H9 (cell line): ENCODE measurements at regions not wholly inside any gene's neighbourhood (a gene's known extent, or its start where the extent isn't known, plus 50 kb on each side); places are given as distances from the start of the nearest gene placed in this dataset.

ENCODE experiments used
- DNase-seq: peaks from one replicate; pipeline ENCODE4 v3.0.0-alpha.2; 2017
- H2AFZ ChIP-seq: one replicate; pipeline ENCODE4 v1.6.1; 2013; ENCODE audit warnings: mild to moderate bottlenecking, low read length, control low read depth, moderate library complexity
- H2AK5ac ChIP-seq: 2 replicates; pipeline ENCODE4 v1.6.1; 2013; ENCODE audit warnings: low read length, control low read depth, mixed read lengths; ENCODE audit not compliant: insufficient read length
- H2BK120ac ChIP-seq: one replicate; pipeline ENCODE4 v1.6.1; 2013; ENCODE audit warnings: low read depth, mild to moderate bottlenecking, low read length, control low read depth, inconsistent platforms; ENCODE audit not compliant: poor library complexity, severe bottlenecking
- H2BK12ac ChIP-seq: 2 replicates; pipeline ENCODE4 v1.6.1; 2013; ENCODE audit warnings: low read length, control low read depth, mixed read lengths, low read depth; ENCODE audit not compliant: insufficient read length
- H2BK15ac ChIP-seq: 2 replicates; pipeline ENCODE4 v1.6.1; 2013; ENCODE audit warnings: low read depth, low read length, control low read depth
- H2BK20ac ChIP-seq: one replicate; pipeline ENCODE4 v1.6.1; 2013; ENCODE audit warnings: low read depth, mild to moderate bottlenecking, low read length, control low read depth, inconsistent platforms; ENCODE audit not compliant: poor library complexity, severe bottlenecking
- H2BK5ac ChIP-seq: 2 replicates; pipeline ENCODE4 v1.6.1; 2013; ENCODE audit warnings: low read length, control low read depth, mixed read lengths; ENCODE audit not compliant: insufficient read length
- H3K14ac ChIP-seq: 2 replicates; pipeline ENCODE4 v1.6.1; 2013; ENCODE audit warnings: low read length, control low read depth; ENCODE audit not compliant: insufficient read depth
- H3K18ac ChIP-seq: 2 replicates; pipeline ENCODE4 v1.6.1; 2013; ENCODE audit warnings: low read depth, mild to moderate bottlenecking, mixed read lengths, low read length, control low read depth; ENCODE audit not compliant: insufficient read length
- H3K23ac ChIP-seq: 2 replicates; pipeline ENCODE4 v1.6.1; 2013; ENCODE audit warnings: low read length, control low read depth, mixed read lengths, low read depth; ENCODE audit not compliant: insufficient read length
- H3K23me2 ChIP-seq: 2 replicates; pipeline ENCODE4 v1.6.1; 2013; ENCODE audit warnings: low read depth, mild to moderate bottlenecking, mixed read lengths, low read length, control low read depth; ENCODE audit not compliant: insufficient read length, poor library complexity, severe bottlenecking
- H3K27ac ChIP-seq: 2 replicates; pipeline ENCODE4 v1.5.1; 2013; ENCODE audit warnings: low read length, control low read depth, mixed read lengths, low read depth; ENCODE audit not compliant: insufficient read length
- H3K27me3 ChIP-seq: 2 replicates; pipeline ENCODE4 v1.6.1; 2013; ENCODE audit warnings: low read length, control low read depth, inconsistent platforms; ENCODE audit not compliant: insufficient read depth
- H3K4ac ChIP-seq: 2 replicates; pipeline ENCODE4 v1.6.1; 2013; ENCODE audit warnings: low read depth, mild to moderate bottlenecking, control low read depth, inconsistent platforms, low read length, moderate library complexity
- H3K4me1 ChIP-seq: 2 replicates; pipeline ENCODE4 v1.6.1; 2013; ENCODE audit warnings: low read length, control low read depth, inconsistent platforms; ENCODE audit not compliant: insufficient read depth
- H3K4me2 ChIP-seq: 2 replicates; pipeline ENCODE4 v1.6.1; 2013; ENCODE audit warnings: low read length, control low read depth, mixed read lengths; ENCODE audit not compliant: insufficient read length, insufficient read depth
- H3K56ac ChIP-seq: 2 replicates; pipeline ENCODE4 v1.6.1; 2013; ENCODE audit warnings: low read depth, mild to moderate bottlenecking, mixed read lengths, low read length, control low read depth; ENCODE audit not compliant: insufficient read length
- H3K79me1 ChIP-seq: 2 replicates; pipeline ENCODE4 v1.6.1; 2013; ENCODE audit warnings: low read depth, mild to moderate bottlenecking, moderate library complexity, low read length, control low read depth, inconsistent platforms; ENCODE audit not compliant: insufficient read depth, poor library complexity, severe bottlenecking
- H3K79me2 ChIP-seq: 2 replicates; pipeline ENCODE4 v1.6.1; 2013; ENCODE audit warnings: low read length, control low read depth, inconsistent platforms; ENCODE audit not compliant: insufficient read depth
- H3K9ac ChIP-seq: 2 replicates; pipeline ENCODE4 v1.6.1; 2013; ENCODE audit warnings: low read length, control low read depth, mixed read lengths; ENCODE audit not compliant: insufficient read length; ENCODE audit errors: extremely low read depth
- H3K9me3 ChIP-seq: one replicate; pipeline ENCODE4 v1.6.1; 2013; ENCODE audit warnings: low read depth, low read length, inconsistent platforms; ENCODE audit not compliant: control insufficient read depth
- H3T11ph ChIP-seq: one replicate; pipeline ENCODE4 v1.6.1; 2013; ENCODE audit warnings: mild to moderate bottlenecking, low read length, control low read depth, inconsistent platforms
- H4K20me1 ChIP-seq: one replicate; pipeline ENCODE4 v1.6.1; 2013; ENCODE audit not compliant: control insufficient read depth, insufficient read length, insufficient read depth
- H4K5ac ChIP-seq: 2 replicates; pipeline ENCODE4 v1.6.1; 2013; ENCODE audit warnings: low read depth, mild to moderate bottlenecking, mixed read lengths, low read length, control low read depth; ENCODE audit not compliant: insufficient read length
- H4K8ac ChIP-seq: replicated peaks from 2 replicates; pipeline ENCODE4 v1.6.1; 2013; ENCODE audit warnings: low read length, control low read depth, mixed read lengths, low read depth; ENCODE audit not compliant: insufficient read length
- H4K91ac ChIP-seq: 2 replicates; pipeline ENCODE4 v1.6.1; 2013; ENCODE audit warnings: low read depth, mild to moderate bottlenecking, moderate library complexity, mixed read lengths, low read length, control low read depth; ENCODE audit not compliant: insufficient read length
- H3K27ac Mint-ChIP-seq, 3 experiments: 2 replicates in 2 of 3; 3 replicates in 1 of 3; pipeline ENCODE4 v1.8.0; 2020 to 2021; ENCODE audit warnings: mixed read lengths in 3 of 3, mild to moderate bottlenecking in 1 of 3, moderate library complexity in 1 of 3
- H3K27me3 Mint-ChIP-seq: 2 replicates; pipeline ENCODE4 v1.8.0; 2021; ENCODE audit warnings: low read depth, mild to moderate bottlenecking, moderate library complexity, mixed read lengths
- H3K36me3 Mint-ChIP-seq, 3 experiments: 2 replicates in 2 of 3; 3 replicates in 1 of 3; pipeline ENCODE4 v1.8.0; 2020 to 2021; ENCODE audit warnings: low read depth in 3 of 3, mixed read lengths in 3 of 3; ENCODE audit not compliant: insufficient read depth in 1 of 3
- H3K4me1 Mint-ChIP-seq, 2 experiments: 2 replicates each; pipeline ENCODE4 v1.8.0; 2020; ENCODE audit warnings: mixed read lengths in 2 of 2
- H3K4me3 Mint-ChIP-seq, 2 experiments: 2 replicates in 1 of 2; 3 replicates in 1 of 2; pipeline ENCODE4 v1.8.0; 2020 to 2021; ENCODE audit warnings: mild to moderate bottlenecking in 2 of 2, mixed read lengths in 2 of 2, moderate library complexity in 1 of 2
- H3K9me3 Mint-ChIP-seq, 2 experiments: 2 replicates in 1 of 2; 3 replicates in 1 of 2; pipeline ENCODE4 v1.8.0; 2020; ENCODE audit warnings: mild to moderate bottlenecking in 2 of 2, mixed read lengths in 2 of 2, moderate library complexity in 1 of 2
- CTCF ChIP-seq: fragments of 200-600 bp; sonication (generic); conservative IDR thresholded peaks from 3 replicates; pipeline ENCODE4 v1.8.0; 2021; ENCODE audit warnings: antibody characterized with exemption, mild to moderate bottlenecking
- WGBS: extraction: QIAGEN DNeasy Blood & Tissue Kit; methylation state at CpG from one replicate; pipeline ENCODE4 v1.1.7; 2013; ENCODE audit warnings: missing lambda C conversion rate, low lambda C conversion rate, mixed read lengths; ENCODE audit not compliant: insufficient read length; ENCODE audit errors: extremely low coverage; 5-methylcytosine and 5-hydroxymethylcytosine counted together

- Histone ChIP-seq H3K4ac (no peak overlapping the region), H2BK5ac (no peak overlapping the region), H2BK12ac (no peak overlapping the region), H2BK20ac (no peak overlapping the region), H3K23ac (no peak overlapping the region), H3K4me2 (no peak overlapping the region), H3T11ph (no peak overlapping the region), H3K9me3 (no peaks in the 10 kb centered on the region), H3K56ac (no peak overlapping the region), H3K9ac (no peak overlapping the region), H2BK15ac (no peak overlapping the region), H4K91ac (no peak overlapping the region), H2AK5ac (no peak overlapping the region), H4K8ac (no peak overlapping the region), H3K79me1 (no peaks in the 10 kb centered on the region), H3K79me2 (no peaks in the 10 kb centered on the region), H2BK120ac (no peak overlapping the region), H3K18ac (no peak overlapping the region), H3K4me1 (no peaks in the 10 kb centered on the region; the same call in 1 of the 2 replicates), H4K20me1 (no peaks in the 10 kb centered on the region), H3K27me3 (no peaks in the 10 kb centered on the region), H3K27ac (no peak overlapping the region), H3K23me2 (no peaks in the 10 kb centered on the region), H2AFZ (no peak overlapping the region), H3K14ac (no peak overlapping the region), H4K5ac (no peak overlapping the region)
- H3K9me3 Mint-ChIP-seq, result peaks cover 4 to 8% of the 10 kb centered on the region in 2 experiments; a peak in 3 of 5 replicates
- H3K4me1 Mint-ChIP-seq, result peaks cover 6 to 14% of the 10 kb centered on the region in 2 experiments
- DNase-seq, result no peak
- no CpG with 5 or more reads among the region's 7 CpGs for WGBS
- no peaks in the 10 kb centered on the region for H3K27me3 Mint-ChIP-seq
- H3K27ac Mint-ChIP-seq, result no peak overlapping the region
- H3K4me3 Mint-ChIP-seq, result no peak overlapping the region
- H3K36me3 Mint-ChIP-seq, result peaks cover 0 to 3% (median 0%) of the 10 kb centered on the region in 3 experiments; a peak in 3 of 7 replicates
- TF ChIP-seq CTCF, result no peak
Measured at GRCh38 chr12:68481181-68481941, 129.3 kb upstream of the RAP1B start.
